Ectodermal cell (in vitro differentiated cells): ENCODE measurements at regions not wholly inside any gene's neighbourhood (a gene's known extent, or its start where the extent isn't known, plus 50 kb on each side); places are given as distances from the start of the nearest gene placed in this dataset.

Experiments
- H3K27ac ChIP-seq: 2 replicates; pipeline ENCODE4 v1.7.0; 2013; ENCODE audit warnings: mild to moderate bottlenecking, low read depth, low read length; ENCODE audit not compliant: insufficient read depth, poor library complexity, severe bottlenecking
- H3K27me3 ChIP-seq: 2 replicates; pipeline ENCODE4 v1.7.0; 2013; ENCODE audit warnings: mild to moderate bottlenecking, low read length; ENCODE audit not compliant: insufficient read depth, control insufficient read depth, poor library complexity, severe bottlenecking
- H3K36me3 ChIP-seq: one replicate; pipeline ENCODE4 v1.7.0; 2013; ENCODE audit warnings: low read length; ENCODE audit not compliant: control insufficient read depth, insufficient read depth
- H3K4me1 ChIP-seq: one replicate; pipeline ENCODE4 v1.7.0; 2013; ENCODE audit warnings: low read length; ENCODE audit not compliant: control insufficient read depth, insufficient read depth
- H3K4me3 ChIP-seq: 2 replicates; pipeline ENCODE4 v1.7.0; 2013; ENCODE audit warnings: low read depth, low read length, control low read depth; ENCODE audit not compliant: insufficient read depth
- H3K9me3 ChIP-seq: 2 replicates; pipeline ENCODE4 v1.7.0; 2013; ENCODE audit warnings: mild to moderate bottlenecking, low read length, moderate library complexity; ENCODE audit not compliant: control insufficient read depth
- WGBS, 2 experiments: methylation state at CpG; one replicate each; pipeline ENCODE4 v1.1.7; 2013; ENCODE audit warnings: missing lambda C conversion rate in 2 of 2; 5-methylcytosine and 5-hydroxymethylcytosine counted together

- Histone ChIP-seq H3K9me3 (no peaks in the 10 kb centered on the region), H3K27me3 (no peaks in the 10 kb centered on the region), H3K4me3 (no peak overlapping the region), H3K36me3 (no peaks in the 10 kb centered on the region), H3K4me1 (no peaks in the 10 kb centered on the region), H3K27ac (no peak overlapping the region)
- WGBS, 2 experiments: 85 to 90% methylated on average over 2 to 3 of the region's 3 CpGs
Measured at GRCh38 chr21:27406300-27407009, 439.6 kb upstream of the ADAMTS5 start.

GRCh38 chr21:27403011-27403410 is 436.1 kb upstream of the ADAMTS5 start:
- no peaks in the 10 kb centered on the region for H3K4me1 ChIP-seq
- no peak overlapping the region for H3K4me3 ChIP-seq
- H3K36me3 ChIP-seq: no peaks in the 10 kb centered on the region
- WGBS, 2 experiments: 91 to 92% methylated on average over 3 of the region's 3 CpGs
- H3K27me3 ChIP-seq: no peaks in the 10 kb centered on the region
- H3K9me3 ChIP-seq: no peaks in the 10 kb centered on the region
- no peak overlapping the region for H3K27ac ChIP-seq

- Histone ChIP-seq H3K27ac (no peak overlapping the region), H3K27me3 (no peaks in the 10 kb centered on the region), H3K9me3 (no peaks in the 10 kb centered on the region), H3K4me1 (no peaks in the 10 kb centered on the region), H3K4me3 (no peak overlapping the region), H3K36me3 (no peaks in the 10 kb centered on the region)
- 88 to 92% methylated on average over 4 of the region's 4 CpGs for WGBS, 2 experiments
Measured at GRCh38 chr21:27400045-27400444, 433.2 kb upstream of the ADAMTS5 start.

- Histone ChIP-seq H3K36me3 (no peaks in the 10 kb centered on the region), H3K4me1 (no peaks in the 10 kb centered on the region), H3K4me3 (no peak overlapping the region), H3K27ac (no peak overlapping the region), H3K9me3 (no peaks in the 10 kb centered on the region), H3K27me3 (no peaks in the 10 kb centered on the region)
- WGBS, 2 experiments: no CpG with 5 or more reads among the region's 1 CpG
Measured at GRCh38 chr21:27397578-27397977, 430.7 kb upstream of the ADAMTS5 start.

GRCh38 chr21:27393726-27394125 is 426.8 kb upstream of the ADAMTS5 start:
- Histone ChIP-seq H3K9me3 (no peaks in the 10 kb centered on the region), H3K27ac (no peak overlapping the region), H3K36me3 (no peaks in the 10 kb centered on the region), H3K4me1 (no peaks in the 10 kb centered on the region), H3K4me3 (no peak overlapping the region), H3K27me3 (no peaks in the 10 kb centered on the region)
- WGBS, 2 experiments: 87 to 97% methylated on average over 3 of the region's 3 CpGs

- WGBS, 2 experiments: 85 to 89% methylated on average over 2 of the region's 2 CpGs
- no peaks in the 10 kb centered on the region for H3K4me1 ChIP-seq
- no peak overlapping the region for H3K4me3 ChIP-seq
- no peak overlapping the region for H3K27ac ChIP-seq
- no peaks in the 10 kb centered on the region for H3K9me3 ChIP-seq
- H3K36me3 ChIP-seq: no peaks in the 10 kb centered on the region
- H3K27me3 ChIP-seq: no peaks in the 10 kb centered on the region
Measured at GRCh38 chr21:27391990-27392389, 425.1 kb upstream of the ADAMTS5 start.

- no peaks in the 10 kb centered on the region for H3K9me3 ChIP-seq
- WGBS, 2 experiments: 92 to 94% methylated on average over 2 of the region's 2 CpGs
- no peaks in the 10 kb centered on the region for H3K4me1 ChIP-seq
- H3K27ac ChIP-seq: no peak overlapping the region
- no peaks in the 10 kb centered on the region for H3K27me3 ChIP-seq
- no peak overlapping the region for H3K4me3 ChIP-seq
- no peaks in the 10 kb centered on the region for H3K36me3 ChIP-seq
Measured at GRCh38 chr21:27390384-27390783, 423.5 kb upstream of the ADAMTS5 start.

GRCh38 chr21:27388825-27389224 is 421.9 kb upstream of the ADAMTS5 start:
- H3K27me3 ChIP-seq: no peaks in the 10 kb centered on the region
- H3K9me3 ChIP-seq: no peaks in the 10 kb centered on the region
- no peaks in the 10 kb centered on the region for H3K36me3 ChIP-seq
- no peaks in the 10 kb centered on the region for H3K4me1 ChIP-seq
- H3K4me3 ChIP-seq: no peak overlapping the region
- no peak overlapping the region for H3K27ac ChIP-seq
- 93 to 97% methylated on average over 2 of the region's 2 CpGs for WGBS, 2 experiments

GRCh38 chr21:27382404-27382803 is 415.5 kb upstream of the ADAMTS5 start:
- Histone ChIP-seq H3K4me3 (no peak overlapping the region), H3K27ac (no peak overlapping the region), H3K36me3 (no peaks in the 10 kb centered on the region), H3K27me3 (no peaks in the 10 kb centered on the region), H3K4me1 (no peaks in the 10 kb centered on the region), H3K9me3 (no peaks in the 10 kb centered on the region)
- WGBS, 2 experiments: 89 to 92% methylated on average over 4 of the region's 4 CpGs

- no peak overlapping the region for H3K4me3 ChIP-seq
- 95 to 96% methylated on average over 2 of the region's 2 CpGs for WGBS, 2 experiments
- H3K36me3 ChIP-seq: no peaks in the 10 kb centered on the region
- no peaks in the 10 kb centered on the region for H3K4me1 ChIP-seq
- H3K27me3 ChIP-seq: no peaks in the 10 kb centered on the region
- no peaks in the 10 kb centered on the region for H3K9me3 ChIP-seq
- H3K27ac ChIP-seq: no peak overlapping the region
Measured at GRCh38 chr21:27380303-27380702, 413.4 kb upstream of the ADAMTS5 start.

GRCh38 chr21:27379354-27379753 is 412.5 kb upstream of the ADAMTS5 start:
- Histone ChIP-seq H3K4me3 (no peak overlapping the region), H3K27ac (no peak overlapping the region), H3K36me3 (no peaks in the 10 kb centered on the region), H3K9me3 (no peaks in the 10 kb centered on the region), H3K4me1 (no peaks in the 10 kb centered on the region), H3K27me3 (no peaks in the 10 kb centered on the region)
- WGBS, 2 experiments: 76 to 78% methylated on average over 4 of the region's 4 CpGs
